GM23338 (cell line): ENCODE measurements at regions not wholly inside any gene's neighbourhood (a gene's known extent, or its start where the extent isn't known, plus 50 kb on each side); places are given as distances from the start of the nearest gene placed in this dataset.

Experiments
- ATAC-seq: fragments of 200-7000 bp; cut with Tn5 transposase; 3 replicates; pipeline ENCODE4 v1.9.1; 2020
- DNase-seq: peaks from one replicate; pipeline ENCODE4 v3.0.0-alpha.2; 2015; ENCODE audit warnings: low spot score
- H2AFZ ChIP-seq: fragments of 200-600 bp; sonication (generic); 2 replicates; pipeline ENCODE4 v1.8.0; 2016; ENCODE audit warnings: antibody characterized with exemption, mild to moderate bottlenecking, moderate library complexity
- H3F3A ChIP-seq: fragments of 200-600 bp; sonication (generic); replicated peaks from 2 replicates; pipeline ENCODE4 v1.8.0; 2017; ENCODE audit warnings: antibody characterized with exemption, mixed run types, low read depth
- H3K27ac ChIP-seq: fragments of 200-600 bp; sonication (generic); 2 replicates; pipeline ENCODE4 v1.6.1; 2016; ENCODE audit warnings: low read depth
- H3K27me3 ChIP-seq: fragments of 200-600 bp; sonication (generic); 2 replicates; pipeline ENCODE4 v1.8.0; 2016; ENCODE audit warnings: mild to moderate bottlenecking, mixed run types, moderate library complexity; ENCODE audit not compliant: insufficient read depth
- H3K36me3 ChIP-seq: fragments of 200-600 bp; sonication (generic); 2 replicates; pipeline ENCODE4 v1.8.0; 2016; ENCODE audit warnings: mild to moderate bottlenecking; ENCODE audit not compliant: insufficient read depth
- H3K4me1 ChIP-seq: fragments of 200-600 bp; sonication (generic); 2 replicates; pipeline ENCODE4 v1.8.0; 2016; ENCODE audit warnings: mild to moderate bottlenecking, moderate library complexity; ENCODE audit not compliant: insufficient read depth
- H3K4me2 ChIP-seq: fragments of 200-600 bp; sonication (generic); 2 replicates; pipeline ENCODE4 v1.7.1; 2017; ENCODE audit warnings: mixed run types
- H3K4me3 ChIP-seq: fragments of 200-600 bp; sonication (generic); 2 replicates; pipeline ENCODE4 v1.6.1; 2016; ENCODE audit warnings: mixed run types
- H3K79me2 ChIP-seq: fragments of 200-600 bp; sonication (generic); replicated peaks from 2 replicates; pipeline ENCODE4 v1.8.0; 2017; ENCODE audit warnings: mild to moderate bottlenecking; ENCODE audit not compliant: insufficient read depth
- H3K9me2 ChIP-seq: fragments of 200-600 bp; sonication (generic); 2 replicates; pipeline ENCODE4 v1.8.0; 2017; ENCODE audit not compliant: insufficient read depth
- H4K20me1 ChIP-seq: fragments of 200-600 bp; sonication (generic); replicated peaks from 2 replicates; pipeline ENCODE4 v1.8.0; 2017; ENCODE audit warnings: mild to moderate bottlenecking; ENCODE audit not compliant: insufficient read depth
- H3K27ac Mint-ChIP-seq: 2 replicates; pipeline ENCODE4 v1.8.0; 2020; ENCODE audit warnings: inconsistent platforms, mild to moderate bottlenecking, moderate library complexity, mixed read lengths
- H3K27me3 Mint-ChIP-seq: 3 replicates; pipeline ENCODE4 v1.8.0; 2022; ENCODE audit warnings: low read depth, mild to moderate bottlenecking, moderate library complexity, mixed read lengths, inconsistent platforms; ENCODE audit not compliant: insufficient read depth, poor library complexity
- H3K36me3 Mint-ChIP-seq: 3 replicates; pipeline ENCODE4 v1.8.0; 2021; ENCODE audit warnings: low read depth, mild to moderate bottlenecking, inconsistent platforms, moderate library complexity, mixed read lengths
- H3K4me1 Mint-ChIP-seq: 3 replicates; pipeline ENCODE4 v1.8.0; 2020; ENCODE audit warnings: mild to moderate bottlenecking, inconsistent platforms, mixed read lengths
- H3K4me3 Mint-ChIP-seq: 3 replicates; pipeline ENCODE4 v1.8.0; 2021; ENCODE audit warnings: moderate library complexity, mild to moderate bottlenecking, inconsistent platforms, mixed read lengths
- H3K9me3 Mint-ChIP-seq: 3 replicates; pipeline ENCODE4 v1.8.0; 2020; ENCODE audit warnings: moderate library complexity, mild to moderate bottlenecking, inconsistent platforms, mixed read lengths
- REST ChIP-seq: IDR thresholded peaks from one replicate; pipeline ENCODE4 v1.6.1; 2018; ENCODE audit warnings: antibody characterized with exemption; ENCODE audit not compliant: unreplicated experiment
- ZNF462 ChIP-seq: fragments of 250-450 bp; sonication (Bioruptor Pico); IDR thresholded peaks from 2 replicates; pipeline ENCODE4 v1.5.0; 2020; ENCODE audit warnings: mild to moderate bottlenecking, moderate library complexity

DNA sequence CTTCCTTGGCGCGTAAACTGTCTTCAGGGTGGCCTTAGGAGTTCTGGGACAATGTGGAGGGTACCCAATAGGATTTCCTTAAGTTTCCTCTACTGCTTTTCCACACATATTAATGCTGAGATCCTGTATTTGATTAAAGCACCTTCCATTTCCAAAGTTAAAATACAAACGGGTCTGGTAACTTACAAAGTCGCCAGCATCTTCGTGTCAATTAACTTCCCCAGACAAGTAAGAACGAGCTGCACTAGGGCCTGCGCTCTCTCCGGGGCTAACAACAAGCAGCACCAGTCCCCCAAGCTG is 130.9 kb downstream of the NDUFA12 start:
- peaks cover 24% of the 10 kb centered on the region for H3K4me1 Mint-ChIP-seq
- Histone ChIP-seq H2AFZ (peak overlapping the region; percentile 72), H3K27me3 (peaks cover 51% of the 10 kb centered on the region), H3K9me2 (no peaks in the 10 kb centered on the region), H3F3A (no peaks in the 10 kb centered on the region), H3K4me1 (peaks cover 27% of the 10 kb centered on the region), H3K79me2 (no peaks in the 10 kb centered on the region), H4K20me1 (no peaks in the 10 kb centered on the region), H3K4me2 (peak overlapping the region; percentile 78), H3K36me3 (no peaks in the 10 kb centered on the region), H3K4me3 (peak overlapping the region; percentile 80), H3K27ac (no peak overlapping the region)
- no peak for DNase-seq
- no peak for TF ChIP-seq REST
- peak overlapping the region; percentile 67 for H3K4me3 Mint-ChIP-seq
- no peaks in the 10 kb centered on the region for H3K36me3 Mint-ChIP-seq
- H3K27ac Mint-ChIP-seq: no peak overlapping the region
- H3K9me3 Mint-ChIP-seq: peaks cover 5% of the 10 kb centered on the region; the same call in 2 of the 3 replicates
- peaks cover 39% of the 10 kb centered on the region for H3K27me3 Mint-ChIP-seq
- no peak; the same call in 2 of the 3 replicates for ATAC-seq

- DNase-seq (peak; percentile 17), ATAC-seq (no peak)
- Mint-ChIP-seq H3K4me1 (peaks cover 24% of the 10 kb centered on the region), H3K27ac (no peak overlapping the region), H3K36me3 (no peaks in the 10 kb centered on the region), H3K4me3 (peak overlapping the region; percentile 67), H3K27me3 (peaks cover 39% of the 10 kb centered on the region), H3K9me3 (peaks cover 5% of the 10 kb centered on the region; the same call in 2 of the 3 replicates)
- H3K4me1 ChIP-seq: peaks cover 27% of the 10 kb centered on the region
- no peak overlapping the region for H3K27ac ChIP-seq
- H3K79me2 ChIP-seq: no peaks in the 10 kb centered on the region
- peaks cover 51% of the 10 kb centered on the region for H3K27me3 ChIP-seq
- peak overlapping the region; percentile 80 for H3K4me3 ChIP-seq
- H2AFZ ChIP-seq: peak overlapping the region; percentile 72
- TF ChIP-seq ZNF462 (CRISPR knock-in tag): no peak
- H4K20me1 ChIP-seq: no peaks in the 10 kb centered on the region
- H3F3A ChIP-seq: no peaks in the 10 kb centered on the region
- H3K4me2 ChIP-seq: peak overlapping the region; percentile 78
- no peaks in the 10 kb centered on the region for H3K9me2 ChIP-seq
- no peaks in the 10 kb centered on the region for H3K36me3 ChIP-seq
Observed at GRCh38 chr12:94872007-94872653, 131.4 kb downstream of the NDUFA12 start.
